HAP-1 (cell line): ENCODE measurements at regions not wholly inside any gene's neighbourhood (a gene's known extent, or its start where the extent isn't known, plus 50 kb on each side); places are given as distances from the start of the nearest gene placed in this dataset.
A peak's percentile ranks its signal among the peaks of the same experiment; 100 is the strongest.

Experiments
- DNase-seq, 2 experiments: peaks; one replicate each; pipeline ENCODE4 v3.0.0-alpha.2; 2016 to 2020; ENCODE audit warnings: low spot score in 2 of 2
- H3K27me3 ChIP-seq: fragments of 250-450 bp; sonication (Bioruptor Pico); 2 replicates; pipeline ENCODE4 v1.5.1; 2020; ENCODE audit warnings: low read depth, mild to moderate bottlenecking, moderate library complexity
- H3K36me3 ChIP-seq: fragments of 250-450 bp; sonication (Bioruptor Pico); replicated peaks from 2 replicates; pipeline ENCODE4 v1.5.1; 2020; ENCODE audit warnings: mild to moderate bottlenecking
- H3K4me1 ChIP-seq: fragments of 250-450 bp; sonication (Bioruptor Pico); 2 replicates; pipeline ENCODE4 v1.5.1; 2020; ENCODE audit warnings: mild to moderate bottlenecking
- H3K4me3 ChIP-seq: fragments of 250-450 bp; sonication (Bioruptor Pico); 2 replicates; pipeline ENCODE4 v1.5.1; 2020; ENCODE audit warnings: mild to moderate bottlenecking, moderate library complexity
- H3K9me3 ChIP-seq: fragments of 250-450 bp; sonication (Bioruptor Pico); 2 replicates; pipeline ENCODE4 v1.5.1; 2020; ENCODE audit warnings: mild to moderate bottlenecking, moderate library complexity
- in situ Hi-C: fragments of 300-500 bp; cut with MboI; formaldehyde crosslinking; loops from 3 replicates; pipeline ENCODE4 v1.14.3; 2020; ENCODE audit warnings: low sequenced_read_pairs, inconsistent platforms, mixed read lengths

DNA sequence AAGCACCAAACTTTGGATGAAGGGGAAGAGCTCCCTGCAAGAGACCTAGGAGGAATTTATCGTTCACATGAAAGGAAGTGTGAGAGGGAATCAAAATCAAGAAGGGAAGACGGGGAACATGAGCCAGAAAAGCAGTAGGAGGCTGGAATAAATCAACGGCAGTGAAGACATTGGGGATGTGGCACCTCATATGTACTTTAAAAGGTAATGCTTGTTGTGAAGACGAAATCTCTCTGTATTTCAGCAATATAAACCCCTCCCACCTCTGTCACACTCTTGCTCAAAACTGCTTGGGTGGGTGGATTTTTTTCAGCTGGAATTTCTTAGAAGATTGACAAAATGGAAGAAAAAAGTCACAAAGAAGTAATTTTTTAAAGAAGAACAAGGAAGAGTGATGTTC, 243.5 kb downstream of the BUD13 start:
- Histone ChIP-seq H3K9me3 (no peaks in the 10 kb centered on the region), H3K36me3 (no peaks in the 10 kb centered on the region), H3K4me1 (no peaks in the 10 kb centered on the region), H3K4me3 (no peak overlapping the region), H3K27me3 (peaks cover 45% of the 10 kb centered on the region)
- in situ Hi-C loops = no loop called here
- DNase-seq = no peak

DNA sequence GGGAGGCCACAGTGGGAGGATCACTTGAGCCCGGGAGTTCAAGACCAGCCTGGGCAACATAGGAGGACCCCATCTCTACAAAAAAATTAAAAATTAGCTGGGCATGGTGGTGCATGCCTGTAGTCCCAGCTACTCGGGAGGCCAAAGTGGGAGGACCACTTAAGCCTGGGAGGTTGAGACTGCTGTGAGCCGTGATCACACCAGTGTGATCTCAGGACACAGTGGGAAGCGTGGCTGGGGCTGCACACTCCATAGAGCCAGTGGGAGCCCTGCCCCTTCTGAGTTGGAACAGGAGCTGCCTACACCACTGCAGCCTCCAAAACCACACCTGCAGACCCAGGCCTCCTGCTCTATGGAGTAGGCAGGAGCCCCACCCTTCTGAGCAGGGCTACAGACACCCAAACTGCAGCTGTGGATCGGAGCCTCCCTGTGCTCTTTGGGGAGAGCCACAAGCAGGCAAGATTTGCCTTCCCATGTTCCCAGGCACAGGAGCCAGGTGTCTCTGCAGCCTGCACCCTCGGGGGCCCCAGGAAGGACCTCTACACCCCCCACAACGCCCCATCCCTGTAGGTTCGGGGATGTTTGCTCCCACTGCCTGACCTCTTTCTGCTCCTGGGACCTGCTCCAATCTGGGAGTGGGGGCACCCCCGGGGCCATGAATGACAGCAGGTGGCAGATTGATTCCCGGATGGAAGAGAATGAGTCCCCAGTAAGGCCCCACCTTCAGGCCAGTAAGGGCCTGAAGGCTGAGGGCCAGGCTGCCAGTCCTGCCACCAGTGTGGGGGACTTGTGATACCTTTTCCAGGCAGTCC, 245.4 kb downstream of the BUD13 start:
- Histone ChIP-seq H3K4me3 (no peak overlapping the region), H3K4me1 (no peaks in the 10 kb centered on the region), H3K27me3 (peaks cover 33% of the 10 kb centered on the region), H3K9me3 (no peaks in the 10 kb centered on the region), H3K36me3 (no peaks in the 10 kb centered on the region)
- in situ Hi-C loops = no loop called here
- DNase-seq = no peak

- Histone ChIP-seq H3K4me3 (no peak overlapping the region), H3K36me3 (no peaks in the 10 kb centered on the region), H3K27me3 (peaks cover 24% of the 10 kb centered on the region), H3K4me1 (no peaks in the 10 kb centered on the region), H3K9me3 (no peaks in the 10 kb centered on the region)
- in situ Hi-C loops = no loop called here
- DNase-seq = no peak
Observed at GRCh38 chr11:116525961-116526495, 246.8 kb downstream of the BUD13 start.

DNA sequence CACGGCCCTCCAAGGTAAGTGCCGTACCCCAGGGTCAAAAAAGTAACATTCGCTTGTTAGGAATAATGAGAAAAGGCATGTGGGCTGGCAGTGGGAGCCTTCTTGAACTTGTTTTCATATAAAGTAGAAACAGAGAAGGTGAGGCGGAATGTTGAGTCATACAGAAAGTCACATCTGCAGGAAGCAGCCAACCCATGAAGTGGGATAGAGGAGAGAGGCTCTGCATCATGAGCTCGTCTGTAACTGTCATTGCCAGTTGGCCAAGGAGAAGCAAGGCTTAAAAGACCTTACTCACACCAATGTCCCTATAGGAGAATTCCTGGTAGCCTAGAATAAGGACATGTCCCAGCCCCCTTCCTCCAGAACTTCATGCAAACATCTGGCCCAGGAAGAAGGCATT, 253.3 kb downstream of the BUD13 start:
- in situ Hi-C loops = no loop called here
- H3K27me3 ChIP-seq = peaks cover 15% of the 10 kb centered on the region
- no peaks in the 10 kb centered on the region for H3K9me3 ChIP-seq
- no peaks in the 10 kb centered on the region for H3K4me1 ChIP-seq
- DNase-seq = no peak
- no peaks in the 10 kb centered on the region for H3K36me3 ChIP-seq
- no peak overlapping the region for H3K4me3 ChIP-seq

GRCh38 chr11:116518141-116518540, 254.6 kb downstream of the BUD13 start:
- H3K36me3 ChIP-seq = no peaks in the 10 kb centered on the region
- no peak overlapping the region for H3K4me3 ChIP-seq
- in situ Hi-C loops = no loop called here
- no peak for DNase-seq
- no peaks in the 10 kb centered on the region for H3K4me1 ChIP-seq
- peaks cover 11% of the 10 kb centered on the region for H3K27me3 ChIP-seq
- H3K9me3 ChIP-seq = no peaks in the 10 kb centered on the region

- no peaks in the 10 kb centered on the region for H3K9me3 ChIP-seq
- no peaks in the 10 kb centered on the region for H3K36me3 ChIP-seq
- peaks cover 11% of the 10 kb centered on the region for H3K27me3 ChIP-seq
- H3K4me3 ChIP-seq = no peak overlapping the region
- no peak for DNase-seq
- no peaks in the 10 kb centered on the region for H3K4me1 ChIP-seq
- in situ Hi-C loops = no loop called here
Observed at GRCh38 chr11:116517584-116517983, 255.2 kb downstream of the BUD13 start.

DNA sequence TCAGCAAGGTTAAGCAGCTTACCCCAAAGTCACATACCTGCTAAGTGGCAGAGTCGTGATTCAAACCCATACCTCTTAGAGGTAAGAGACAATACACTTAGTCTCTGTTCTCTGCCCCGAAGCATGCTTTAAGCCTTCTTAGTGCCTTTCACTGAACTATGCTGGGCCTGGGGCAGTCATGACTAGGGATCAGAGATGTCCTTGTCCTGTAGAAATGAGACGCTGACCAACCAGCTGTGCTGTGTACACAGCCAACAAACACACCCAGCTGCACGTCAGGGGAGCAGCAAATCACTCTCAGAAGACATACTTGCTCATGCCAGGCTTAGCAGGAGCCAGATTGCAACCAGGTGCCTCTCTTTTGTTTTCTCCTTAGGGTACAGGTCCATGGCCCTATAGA, 255.7 kb downstream of the BUD13 start:
- in situ Hi-C loops = no loop called here
- DNase-seq = no peak

DNA sequence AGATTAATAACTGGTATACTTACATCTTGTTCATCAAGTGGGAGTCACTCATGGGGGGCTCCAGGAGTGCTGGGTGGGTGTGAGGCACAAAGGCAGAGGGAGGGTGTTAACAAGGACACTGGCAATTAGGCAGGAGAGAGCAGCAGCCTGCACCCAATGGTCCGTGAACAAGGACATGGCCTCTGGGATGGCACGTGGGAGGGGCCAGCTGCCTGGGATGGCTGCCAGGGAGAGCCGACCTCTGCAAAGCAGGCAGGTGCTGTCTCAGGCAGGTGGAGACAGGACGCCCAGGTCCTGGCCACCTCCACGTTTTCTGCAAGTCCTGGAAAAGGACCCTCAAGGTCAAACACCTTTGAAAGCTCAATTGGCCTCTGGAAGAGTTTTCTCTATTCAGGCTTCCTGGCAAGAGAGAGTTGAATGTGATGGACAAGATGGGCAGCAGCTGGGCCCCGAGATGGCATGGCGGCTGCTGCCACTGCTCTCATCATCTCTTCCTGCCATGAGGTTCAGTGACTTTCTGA, 257.1 kb downstream of the BUD13 start:
- Histone ChIP-seq H3K4me3 (no peak overlapping the region), H3K36me3 (no peaks in the 10 kb centered on the region), H3K27me3 (peaks cover 6% of the 10 kb centered on the region; the same call in 1 of the 2 replicates), H3K4me1 (no peaks in the 10 kb centered on the region), H3K9me3 (no peaks in the 10 kb centered on the region)
- in situ Hi-C loops = no loop called here
- no peak for DNase-seq

More for the DNA sequence above, 255.7 kb downstream of the BUD13 start:
- H3K4me3 ChIP-seq = no peak overlapping the region
- H3K4me1 ChIP-seq = no peaks in the 10 kb centered on the region
- no peaks in the 10 kb centered on the region for H3K9me3 ChIP-seq
- peaks cover 7% of the 10 kb centered on the region; the same call in 1 of the 2 replicates for H3K27me3 ChIP-seq
- no peaks in the 10 kb centered on the region for H3K36me3 ChIP-seq

- Histone ChIP-seq H3K9me3 (no peaks in the 10 kb centered on the region), H3K4me1 (no peaks in the 10 kb centered on the region), H3K36me3 (no peaks in the 10 kb centered on the region), H3K4me3 (no peak overlapping the region), H3K27me3 (peaks cover 6% of the 10 kb centered on the region)
- DNase-seq = peak in 1 of 2 experiments; percentile 58
- in situ Hi-C loops = no loop called here
Observed at GRCh38 chr11:116513894-116514293, 258.9 kb downstream of the BUD13 start.

DNA sequence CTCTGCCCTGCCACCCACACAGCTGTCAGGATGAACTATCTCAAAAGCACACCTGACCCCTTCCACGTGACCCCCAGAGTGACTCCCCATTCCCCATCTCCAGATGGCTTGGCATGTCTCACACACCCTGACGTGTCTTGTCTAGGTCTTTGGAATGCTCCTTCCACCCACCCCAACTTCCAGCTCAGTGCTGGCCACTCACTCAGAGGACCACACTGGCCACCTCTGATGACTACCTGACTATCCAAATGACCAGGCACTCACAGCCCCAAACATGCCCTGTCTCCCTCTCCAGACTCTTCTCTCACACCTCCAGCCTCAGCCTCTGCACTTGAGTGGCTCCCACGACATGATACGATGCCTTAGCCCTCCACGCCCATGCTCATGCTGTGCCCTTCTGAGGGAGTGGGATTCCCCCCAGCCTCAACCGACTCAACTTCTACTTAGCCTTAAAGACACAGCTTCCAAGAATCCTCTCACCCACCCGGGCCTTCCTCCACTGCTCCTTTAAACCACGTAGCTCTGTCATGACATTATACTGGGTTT, 259.4 kb downstream of the BUD13 start:
- peaks cover 11% of the 10 kb centered on the region for H3K27me3 ChIP-seq
- H3K4me3 ChIP-seq = no peak overlapping the region
- no peaks in the 10 kb centered on the region for H3K9me3 ChIP-seq
- no peak for DNase-seq
- in situ Hi-C loops = no loop called here
- no peaks in the 10 kb centered on the region for H3K36me3 ChIP-seq
- no peaks in the 10 kb centered on the region for H3K4me1 ChIP-seq

DNA sequence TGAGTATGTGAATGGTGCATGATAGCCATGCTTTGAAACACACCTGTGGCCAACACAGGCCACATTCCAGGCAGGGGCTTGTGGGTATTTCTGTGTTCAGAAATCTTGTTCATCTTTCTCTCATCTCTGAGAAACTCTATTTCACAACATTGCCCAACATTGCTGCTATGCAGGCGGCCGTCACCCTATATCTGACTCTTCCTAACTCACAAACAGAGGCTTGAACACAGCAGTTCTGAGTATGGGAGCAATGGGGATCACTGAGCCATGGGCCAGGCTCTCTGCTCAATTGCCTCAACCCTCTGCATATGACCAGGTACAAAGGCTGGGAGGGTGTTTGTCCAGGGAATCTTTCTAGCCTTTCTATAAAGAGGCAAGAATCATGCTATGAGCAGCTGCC, 259.9 kb downstream of the BUD13 start:
- H3K36me3 ChIP-seq = no peaks in the 10 kb centered on the region
- DNase-seq = no peak
- H3K27me3 ChIP-seq = peaks cover 16% of the 10 kb centered on the region
- no peak overlapping the region for H3K4me3 ChIP-seq
- no peaks in the 10 kb centered on the region for H3K4me1 ChIP-seq
- in situ Hi-C loops = no loop called here
- no peaks in the 10 kb centered on the region for H3K9me3 ChIP-seq

- Histone ChIP-seq H3K27me3 (peaks cover 25% of the 10 kb centered on the region), H3K4me3 (no peak overlapping the region), H3K36me3 (no peaks in the 10 kb centered on the region), H3K4me1 (no peaks in the 10 kb centered on the region), H3K9me3 (no peaks in the 10 kb centered on the region)
- no peak for DNase-seq
- in situ Hi-C loops = no loop called here
Observed at GRCh38 chr11:116511684-116512083, 261.1 kb downstream of the BUD13 start.

DNA sequence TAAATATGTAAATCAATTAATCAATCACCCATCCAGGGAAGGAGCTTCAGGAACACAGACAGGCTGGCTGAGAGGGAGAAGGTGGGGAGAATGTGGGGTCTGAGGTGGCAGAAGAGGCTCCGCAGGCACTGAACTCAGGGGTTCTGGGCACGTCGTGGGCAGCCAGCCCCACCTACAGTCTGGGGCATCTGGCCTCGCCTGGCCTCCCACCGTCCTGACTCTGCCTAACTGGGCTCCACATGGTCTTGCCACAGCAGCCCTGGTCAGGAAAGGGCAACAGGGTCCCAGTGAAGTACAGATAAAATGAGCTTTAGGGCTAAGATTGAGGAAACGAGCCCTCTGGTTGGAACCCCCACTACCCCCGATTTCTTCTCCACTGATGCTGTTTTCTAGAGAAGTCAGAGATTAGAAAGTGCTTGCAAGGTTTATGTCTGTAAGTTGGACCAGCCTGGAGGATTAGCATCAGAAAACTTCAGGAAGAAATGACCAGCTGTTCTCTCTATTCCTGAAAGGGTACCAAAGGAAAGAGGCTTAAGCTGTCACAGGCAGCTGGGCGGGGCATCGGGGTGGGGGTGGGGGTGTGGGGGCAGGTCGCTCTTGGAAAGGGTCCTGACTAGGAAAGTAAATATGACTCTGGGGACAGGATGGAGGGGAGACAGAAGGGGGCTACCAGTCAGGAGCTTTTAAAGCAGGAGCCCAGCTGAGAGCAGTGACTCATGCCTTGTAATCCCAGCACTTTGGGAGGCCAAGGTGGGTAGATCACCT, 261.7 kb downstream of the BUD13 start:
- in situ Hi-C loops = no loop called here
- DNase-seq = no peak
- no peak overlapping the region for H3K4me3 ChIP-seq

DNA sequence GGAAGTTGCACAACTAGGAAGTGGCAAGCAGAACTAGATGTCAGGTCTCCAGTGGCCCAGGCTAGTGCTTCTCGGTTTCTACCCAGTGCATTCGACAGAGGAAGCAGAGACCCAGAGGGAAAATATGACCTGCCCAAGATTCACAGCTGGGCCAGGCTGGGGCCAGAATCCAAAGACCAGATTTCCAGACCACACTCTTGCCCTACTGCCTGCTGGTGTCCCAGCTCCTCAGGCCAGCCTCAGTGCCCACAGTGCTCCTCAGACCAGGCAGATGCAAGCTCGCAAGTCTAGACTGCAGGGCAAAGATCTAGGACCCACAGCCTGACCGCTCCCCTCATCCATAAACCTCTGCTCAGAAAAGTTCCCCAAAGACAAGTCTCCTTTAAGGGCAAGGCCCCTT, 262.6 kb downstream of the BUD13 start:
- DNase-seq = no peak
- no peaks in the 10 kb centered on the region for H3K9me3 ChIP-seq
- H3K4me1 ChIP-seq = no peaks in the 10 kb centered on the region
- H3K4me3 ChIP-seq = no peak overlapping the region
- peaks cover 37% of the 10 kb centered on the region for H3K27me3 ChIP-seq
- H3K36me3 ChIP-seq = no peaks in the 10 kb centered on the region
- in situ Hi-C loops = no loop called here

More for the DNA sequence above, 261.7 kb downstream of the BUD13 start:
- Histone ChIP-seq H3K27me3 (peaks cover 32% of the 10 kb centered on the region), H3K9me3 (no peaks in the 10 kb centered on the region), H3K4me1 (no peaks in the 10 kb centered on the region), H3K36me3 (no peaks in the 10 kb centered on the region)
